K562 (cell line): ENCODE measurements at regions not wholly inside any gene's neighbourhood (a gene's known extent, or its start where the extent isn't known, plus 50 kb on each side); places are given as distances from the start of the nearest gene placed in this dataset.

Experiments used
- C11orf30 ChIP-seq: fragments of 450-650 bp; IDR thresholded peaks from 2 replicates; pipeline ENCODE4 v1.6.1; 2016; ENCODE audit warnings: low read depth, mild to moderate bottlenecking
- GABPA ChIP-seq: fragments of 200-800 bp; sonication (Bioruptor generic); conservative IDR thresholded peaks from 2 replicates; pipeline ENCODE4 v1.6.1; 2016; ENCODE audit warnings: low read depth, missing genetic modification characterization, missing compliant biosample characterization
- MCM7 ChIP-seq, 2 experiments: fragments of 450-650 bp; IDR thresholded peaks; 2 replicates each; pipeline ENCODE4 v1.6.1; 2016 to 2018
- SREBF2 ChIP-seq: sonication (generic); formaldehyde crosslinking; IDR thresholded peaks from 2 replicates; pipeline ENCODE4 v1.4.0; 2020; ENCODE audit warnings: mild to moderate bottlenecking, missing genetic modification reagents
- TF ChIP-seq, protein P1 (sequence below): fragments of 450-650 bp; IDR thresholded peaks from 2 replicates; pipeline ENCODE4 v1.6.1; 2016; ENCODE audit warnings: mild to moderate bottlenecking, moderate library complexity
- TF ChIP-seq, protein P2 (sequence below): sonication (generic); formaldehyde crosslinking; IDR thresholded peaks from 2 replicates; pipeline ENCODE4 v1.8.0; 2022; ENCODE audit warnings: mild to moderate bottlenecking, missing genetic modification reagents, borderline replicate concordance
- TF ChIP-seq, protein P3 (sequence below): fragments of 250-450 bp; sonication (Bioruptor Pico); IDR thresholded peaks from 2 replicates; pipeline ENCODE4 v1.8.0; 2021; ENCODE audit warnings: mild to moderate bottlenecking, moderate library complexity

DNA sequence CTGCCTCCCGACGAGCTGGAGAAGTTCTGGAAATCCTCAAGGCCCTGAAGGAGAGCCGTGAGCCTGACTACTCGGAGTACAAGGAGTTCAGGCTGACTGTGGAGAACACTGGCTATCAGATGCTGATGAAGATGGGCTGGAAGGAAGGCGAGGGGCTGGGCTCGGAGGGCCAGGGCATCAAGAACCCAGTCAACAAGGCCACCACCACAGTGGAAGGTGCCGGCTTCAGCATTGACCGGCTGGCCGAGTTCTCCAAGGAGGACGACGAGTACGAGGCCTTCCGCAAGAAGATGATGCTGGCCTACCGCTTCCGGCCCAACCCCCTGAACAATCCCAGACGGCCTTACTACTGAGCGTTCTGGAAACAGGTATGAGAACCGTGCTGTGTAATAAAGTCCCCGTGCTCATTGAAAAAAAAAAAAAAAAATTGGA is 366.1 kb upstream of the ATXN7L3B start (continued):
- TF ChIP-seq, protein P1, sequence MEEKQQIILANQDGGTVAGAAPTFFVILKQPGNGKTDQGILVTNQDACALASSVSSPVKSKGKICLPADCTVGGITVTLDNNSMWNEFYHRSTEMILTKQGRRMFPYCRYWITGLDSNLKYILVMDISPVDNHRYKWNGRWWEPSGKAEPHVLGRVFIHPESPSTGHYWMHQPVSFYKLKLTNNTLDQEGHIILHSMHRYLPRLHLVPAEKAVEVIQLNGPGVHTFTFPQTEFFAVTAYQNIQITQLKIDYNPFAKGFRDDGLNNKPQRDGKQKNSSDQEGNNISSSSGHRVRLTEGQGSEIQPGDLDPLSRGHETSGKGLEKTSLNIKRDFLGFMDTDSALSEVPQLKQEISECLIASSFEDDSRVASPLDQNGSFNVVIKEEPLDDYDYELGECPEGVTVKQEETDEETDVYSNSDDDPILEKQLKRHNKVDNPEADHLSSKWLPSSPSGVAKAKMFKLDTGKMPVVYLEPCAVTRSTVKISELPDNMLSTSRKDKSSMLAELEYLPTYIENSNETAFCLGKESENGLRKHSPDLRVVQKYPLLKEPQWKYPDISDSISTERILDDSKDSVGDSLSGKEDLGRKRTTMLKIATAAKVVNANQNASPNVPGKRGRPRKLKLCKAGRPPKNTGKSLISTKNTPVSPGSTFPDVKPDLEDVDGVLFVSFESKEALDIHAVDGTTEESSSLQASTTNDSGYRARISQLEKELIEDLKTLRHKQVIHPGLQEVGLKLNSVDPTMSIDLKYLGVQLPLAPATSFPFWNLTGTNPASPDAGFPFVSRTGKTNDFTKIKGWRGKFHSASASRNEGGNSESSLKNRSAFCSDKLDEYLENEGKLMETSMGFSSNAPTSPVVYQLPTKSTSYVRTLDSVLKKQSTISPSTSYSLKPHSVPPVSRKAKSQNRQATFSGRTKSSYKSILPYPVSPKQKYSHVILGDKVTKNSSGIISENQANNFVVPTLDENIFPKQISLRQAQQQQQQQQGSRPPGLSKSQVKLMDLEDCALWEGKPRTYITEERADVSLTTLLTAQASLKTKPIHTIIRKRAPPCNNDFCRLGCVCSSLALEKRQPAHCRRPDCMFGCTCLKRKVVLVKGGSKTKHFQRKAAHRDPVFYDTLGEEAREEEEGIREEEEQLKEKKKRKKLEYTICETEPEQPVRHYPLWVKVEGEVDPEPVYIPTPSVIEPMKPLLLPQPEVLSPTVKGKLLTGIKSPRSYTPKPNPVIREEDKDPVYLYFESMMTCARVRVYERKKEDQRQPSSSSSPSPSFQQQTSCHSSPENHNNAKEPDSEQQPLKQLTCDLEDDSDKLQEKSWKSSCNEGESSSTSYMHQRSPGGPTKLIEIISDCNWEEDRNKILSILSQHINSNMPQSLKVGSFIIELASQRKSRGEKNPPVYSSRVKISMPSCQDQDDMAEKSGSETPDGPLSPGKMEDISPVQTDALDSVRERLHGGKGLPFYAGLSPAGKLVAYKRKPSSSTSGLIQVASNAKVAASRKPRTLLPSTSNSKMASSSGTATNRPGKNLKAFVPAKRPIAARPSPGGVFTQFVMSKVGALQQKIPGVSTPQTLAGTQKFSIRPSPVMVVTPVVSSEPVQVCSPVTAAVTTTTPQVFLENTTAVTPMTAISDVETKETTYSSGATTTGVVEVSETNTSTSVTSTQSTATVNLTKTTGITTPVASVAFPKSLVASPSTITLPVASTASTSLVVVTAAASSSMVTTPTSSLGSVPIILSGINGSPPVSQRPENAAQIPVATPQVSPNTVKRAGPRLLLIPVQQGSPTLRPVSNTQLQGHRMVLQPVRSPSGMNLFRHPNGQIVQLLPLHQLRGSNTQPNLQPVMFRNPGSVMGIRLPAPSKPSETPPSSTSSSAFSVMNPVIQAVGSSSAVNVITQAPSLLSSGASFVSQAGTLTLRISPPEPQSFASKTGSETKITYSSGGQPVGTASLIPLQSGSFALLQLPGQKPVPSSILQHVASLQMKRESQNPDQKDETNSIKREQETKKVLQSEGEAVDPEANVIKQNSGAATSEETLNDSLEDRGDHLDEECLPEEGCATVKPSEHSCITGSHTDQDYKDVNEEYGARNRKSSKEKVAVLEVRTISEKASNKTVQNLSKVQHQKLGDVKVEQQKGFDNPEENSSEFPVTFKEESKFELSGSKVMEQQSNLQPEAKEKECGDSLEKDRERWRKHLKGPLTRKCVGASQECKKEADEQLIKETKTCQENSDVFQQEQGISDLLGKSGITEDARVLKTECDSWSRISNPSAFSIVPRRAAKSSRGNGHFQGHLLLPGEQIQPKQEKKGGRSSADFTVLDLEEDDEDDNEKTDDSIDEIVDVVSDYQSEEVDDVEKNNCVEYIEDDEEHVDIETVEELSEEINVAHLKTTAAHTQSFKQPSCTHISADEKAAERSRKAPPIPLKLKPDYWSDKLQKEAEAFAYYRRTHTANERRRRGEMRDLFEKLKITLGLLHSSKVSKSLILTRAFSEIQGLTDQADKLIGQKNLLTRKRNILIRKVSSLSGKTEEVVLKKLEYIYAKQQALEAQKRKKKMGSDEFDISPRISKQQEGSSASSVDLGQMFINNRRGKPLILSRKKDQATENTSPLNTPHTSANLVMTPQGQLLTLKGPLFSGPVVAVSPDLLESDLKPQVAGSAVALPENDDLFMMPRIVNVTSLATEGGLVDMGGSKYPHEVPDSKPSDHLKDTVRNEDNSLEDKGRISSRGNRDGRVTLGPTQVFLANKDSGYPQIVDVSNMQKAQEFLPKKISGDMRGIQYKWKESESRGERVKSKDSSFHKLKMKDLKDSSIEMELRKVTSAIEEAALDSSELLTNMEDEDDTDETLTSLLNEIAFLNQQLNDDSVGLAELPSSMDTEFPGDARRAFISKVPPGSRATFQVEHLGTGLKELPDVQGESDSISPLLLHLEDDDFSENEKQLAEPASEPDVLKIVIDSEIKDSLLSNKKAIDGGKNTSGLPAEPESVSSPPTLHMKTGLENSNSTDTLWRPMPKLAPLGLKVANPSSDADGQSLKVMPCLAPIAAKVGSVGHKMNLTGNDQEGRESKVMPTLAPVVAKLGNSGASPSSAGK, result peak; percentile 57; the same call in 1 of the 2 replicates
- peak; percentile 80 for TF ChIP-seq GABPA (tag)
- no peak for TF ChIP-seq MCM7 (IDR thresholded peaks at IDR 0.05)
- no peak for TF ChIP-seq C11orf30
- TF ChIP-seq, protein P2, sequence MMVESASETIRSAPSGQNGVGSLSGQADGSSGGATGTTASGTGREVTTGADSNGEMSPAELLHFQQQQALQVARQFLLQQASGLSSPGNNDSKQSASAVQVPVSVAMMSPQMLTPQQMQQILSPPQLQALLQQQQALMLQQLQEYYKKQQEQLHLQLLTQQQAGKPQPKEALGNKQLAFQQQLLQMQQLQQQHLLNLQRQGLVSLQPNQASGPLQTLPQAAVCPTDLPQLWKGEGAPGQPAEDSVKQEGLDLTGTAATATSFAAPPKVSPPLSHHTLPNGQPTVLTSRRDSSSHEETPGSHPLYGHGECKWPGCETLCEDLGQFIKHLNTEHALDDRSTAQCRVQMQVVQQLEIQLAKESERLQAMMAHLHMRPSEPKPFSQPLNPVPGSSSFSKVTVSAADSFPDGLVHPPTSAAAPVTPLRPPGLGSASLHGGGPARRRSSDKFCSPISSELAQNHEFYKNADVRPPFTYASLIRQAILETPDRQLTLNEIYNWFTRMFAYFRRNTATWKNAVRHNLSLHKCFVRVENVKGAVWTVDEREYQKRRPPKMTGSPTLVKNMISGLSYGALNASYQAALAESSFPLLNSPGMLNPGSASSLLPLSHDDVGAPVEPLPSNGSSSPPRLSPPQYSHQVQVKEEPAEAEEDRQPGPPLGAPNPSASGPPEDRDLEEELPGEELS, result no peak
- TF ChIP-seq SREBF2 (CRISPR knock-in tag), result no peak
- TF ChIP-seq, protein P3, sequence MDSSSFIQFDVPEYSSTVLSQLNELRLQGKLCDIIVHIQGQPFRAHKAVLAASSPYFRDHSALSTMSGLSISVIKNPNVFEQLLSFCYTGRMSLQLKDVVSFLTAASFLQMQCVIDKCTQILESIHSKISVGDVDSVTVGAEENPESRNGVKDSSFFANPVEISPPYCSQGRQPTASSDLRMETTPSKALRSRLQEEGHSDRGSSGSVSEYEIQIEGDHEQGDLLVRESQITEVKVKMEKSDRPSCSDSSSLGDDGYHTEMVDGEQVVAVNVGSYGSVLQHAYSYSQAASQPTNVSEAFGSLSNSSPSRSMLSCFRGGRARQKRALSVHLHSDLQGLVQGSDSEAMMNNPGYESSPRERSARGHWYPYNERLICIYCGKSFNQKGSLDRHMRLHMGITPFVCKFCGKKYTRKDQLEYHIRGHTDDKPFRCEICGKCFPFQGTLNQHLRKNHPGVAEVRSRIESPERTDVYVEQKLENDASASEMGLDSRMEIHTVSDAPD, result no peak
